ENCODE measurements at regions not wholly inside any gene's neighbourhood (a gene's known extent, or its start where the extent isn't known, plus 50 kb on each side); places are given as distances from the start of the nearest gene placed in this dataset.

GRCh38 chr5:127994087-127994660, 89.4 kb upstream of the SLC12A2 start:
- intact Hi-C loops (cut with micrococcal nuclease; ENCODE audit: unreplicated experiment) (no loop called here), in situ Hi-C loops (cut with MboI) (no loop called here)
- ChIA-PET CTCF (interaction anchor here (1.2 to 1.3 kb wide), 3 partner anchors 11 to 87 kb away, joined by 3 to 4 read pairs (median 4); no protein-coding TSS in a partner anchor), RAD21 (ENCODE audit: unreplicated experiment) (interaction anchor here (0.7 kb wide), 1 partner anchor 118 kb away, joined by 3 read pairs; no protein-coding TSS in a partner anchor), POLR2A (no interaction called here), SMC1A (ENCODE audit: uncharacterized antibody, unreplicated experiment) (no interaction called here)
- Histone ChIP-seq H3K9ac (ENCODE audit: control insufficient read depth, insufficient read depth, low read length) (no peak overlapping the region), H3K36me3 (ENCODE audit: control insufficient read depth in 2 of 2, insufficient read depth in 2 of 2, low read length in 1 of 2) (no peaks in the 10 kb centered on the region), H3K4me2 (ENCODE audit: control insufficient read depth, insufficient read depth) (no peak overlapping the region), H3K4me1 (ENCODE audit: control insufficient read depth, insufficient read depth, low read length) (no peaks in the 10 kb centered on the region), H3K27ac (ENCODE audit: control insufficient read depth, insufficient read depth) (no peak overlapping the region), H2AFZ (ENCODE audit: control insufficient read depth, low read depth, low read length) (no peak overlapping the region), H3K27me3 (replicated peaks in 1 of 2; ENCODE audit: control insufficient read depth in 2 of 2, insufficient read depth in 2 of 2, low read length in 1 of 2) (no peaks in the 10 kb centered on the region), H3K79me2 (ENCODE audit: control insufficient read depth, insufficient read depth, low read length) (no peaks in the 10 kb centered on the region), H3K4me3 (no peak overlapping the region), H4K20me1 (ENCODE audit: control insufficient read depth, insufficient read depth) (no peaks in the 10 kb centered on the region), H3K9me3 (replicated peaks; ENCODE audit: control insufficient read depth, insufficient read depth, low read length) (no peaks in the 10 kb centered on the region; the same call in 2 of the 3 replicates)
- TF ChIP-seq E2F8 (IDR thresholded peaks at IDR 0.05; ENCODE audit: low read depth, partially characterized antibody) (no peak), ZNF24 (IDR thresholded peaks at IDR 0.05) (no peak), KAT2A (conservative IDR thresholded peaks at IDR 0.05; ENCODE audit: control insufficient read depth, low read depth, low read length) (no peak)
- WGBS (ENCODE audit: insufficient coverage, insufficient replicate concordance, low lambda C conversion rate, missing lambda C conversion rate): 98% methylated on average over 3 of the region's 3 CpGs
- FAIRE-seq: no peak
- no peak for DNase-seq (ENCODE audit: low read depth, low spot score)
- no peak for ATAC-seq
- no TSS peak for BruUV-seq (replicated peaks)

- ATAC-seq (no peak), DNase-seq (ENCODE audit: low read depth, low spot score) (no peak), FAIRE-seq (no peak)
- H2AFZ ChIP-seq (ENCODE audit: control insufficient read depth, low read depth, low read length): no peak overlapping the region
- ChIA-PET RAD21 (ENCODE audit: unreplicated experiment) (no interaction called here), CTCF (no interaction called here), SMC1A (ENCODE audit: uncharacterized antibody, unreplicated experiment) (no interaction called here), POLR2A (no interaction called here)
- in situ Hi-C loops (cut with MboI): no loop called here
- no peak overlapping the region for H3K4me2 ChIP-seq (ENCODE audit: control insufficient read depth, insufficient read depth)
- intact Hi-C loops (cut with micrococcal nuclease; ENCODE audit: unreplicated experiment): no loop called here
- no peaks in the 10 kb centered on the region for H3K4me1 ChIP-seq (ENCODE audit: control insufficient read depth, insufficient read depth, low read length)
- no peaks in the 10 kb centered on the region for H3K36me3 ChIP-seq (ENCODE audit: control insufficient read depth in 2 of 2, insufficient read depth in 2 of 2, low read length in 1 of 2)
- WGBS (ENCODE audit: insufficient coverage, insufficient replicate concordance, low lambda C conversion rate, missing lambda C conversion rate): 61% methylated on average over 3 of the region's 3 CpGs
- H3K27ac ChIP-seq (ENCODE audit: control insufficient read depth, insufficient read depth): no peak overlapping the region
- BruUV-seq (replicated peaks): no TSS peak
- no peaks in the 10 kb centered on the region for H3K79me2 ChIP-seq (ENCODE audit: control insufficient read depth, insufficient read depth, low read length)
- H3K27me3 ChIP-seq (replicated peaks in 1 of 2; ENCODE audit: control insufficient read depth in 2 of 2, insufficient read depth in 2 of 2, low read length in 1 of 2): no peaks in the 10 kb centered on the region
- H4K20me1 ChIP-seq (ENCODE audit: control insufficient read depth, insufficient read depth): no peaks in the 10 kb centered on the region
- H3K9ac ChIP-seq (ENCODE audit: control insufficient read depth, insufficient read depth, low read length): no peak overlapping the region
- H3K4me3 ChIP-seq: no peak overlapping the region
- no peaks in the 10 kb centered on the region; the same call in 2 of the 3 replicates for H3K9me3 ChIP-seq (replicated peaks; ENCODE audit: control insufficient read depth, insufficient read depth, low read length)
- TF ChIP-seq ZNF687 (IDR thresholded peaks at IDR 0.05): no peak
- TF ChIP-seq IKZF2 (IDR thresholded peaks at IDR 0.05): no peak
- TF ChIP-seq NR2C2 (IDR thresholded peaks at IDR 0.05; ENCODE audit: borderline replicate concordance, control insufficient read depth, insufficient read length, low read depth): no peak
- TF ChIP-seq PAX8 (IDR thresholded peaks at IDR 0.05): no peak
- TF ChIP-seq FOXK2 (IDR thresholded peaks at IDR 0.05): no peak
- no peak for TF ChIP-seq RAD51 (IDR thresholded peaks at IDR 0.05)
- no peak for TF ChIP-seq CBX5 (IDR thresholded peaks at IDR 0.05; ENCODE audit: low read depth)
- no peak for TF ChIP-seq ZNF207 (IDR thresholded peaks at IDR 0.05; ENCODE audit: borderline replicate concordance)
- TF ChIP-seq SPI1 (IDR thresholded peaks at IDR 0.05; ENCODE audit: borderline replicate concordance, insufficient read depth, low read depth, low read length): no peak
These were observed 88.0 kb upstream of the SLC12A2 start for GRCh38 chr5:127995556-127995955.

All from GM12878 (cell line).